PC-3 (cell line): ENCODE measurements at regions not wholly inside any gene's neighbourhood (a gene's known extent, or its start where the extent isn't known, plus 50 kb on each side); places are given as distances from the start of the nearest gene placed in this dataset.

Experiments
- ATAC-seq: fragments of 200-7000 bp; cut with Tn5 transposase; 2 replicates; pipeline ENCODE4 v1.9.1; 2020; ENCODE audit warnings: mild to moderate bottlenecking, moderate library complexity
- BruUV-seq: library from RNA; stranded (reverse); fragments of 400-500 nt; replicated peaks from 2 replicates; lab custom pipeline; 2021; lab: Mats Ljungman, UMichigan
- CTCF ChIA-PET: fragments of 300-600 bp; sonication (Branson Sonifier 250); formaldehyde crosslinking; loops from one replicate; lab custom pipeline; 2022; ENCODE audit warnings: antibody characterized with exemption; lab: Charles Lee
- POLR2A ChIA-PET: fragments of 300-600 bp; sonication (Branson Sonifier 250); formaldehyde crosslinking; loops from one replicate; lab custom pipeline; 2022; ENCODE audit warnings: antibody characterized with exemption; ENCODE audit not compliant: unreplicated experiment; lab: Charles Lee
- DNase-seq: peaks from one replicate; pipeline ENCODE4 v3.0.0-alpha.2; 2015
- H2AFZ ChIP-seq: fragments of 300-600 bp; sonication (generic); 2 replicates; pipeline ENCODE4 v1.6.0; 2016; ENCODE audit warnings: antibody characterized with exemption, low read length
- H3F3A ChIP-seq: fragments of 300-600 bp; sonication (generic); one replicate; pipeline ENCODE4 v1.6.0; 2017; ENCODE audit warnings: antibody characterized with exemption, low read length, control low read depth, mild to moderate bottlenecking; ENCODE audit not compliant: unreplicated experiment
- H3K27ac ChIP-seq: fragments of 300-600 bp; sonication (generic); 2 replicates; pipeline ENCODE4 v1.5.1; 2016; ENCODE audit warnings: mild to moderate bottlenecking, low read length
- H3K27me3 ChIP-seq: fragments of 300-600 bp; sonication (generic); 2 replicates; pipeline ENCODE4 v1.6.1; 2016; ENCODE audit warnings: low read length, mixed read lengths
- H3K36me3 ChIP-seq: fragments of 300-600 bp; sonication (generic); 2 replicates; pipeline ENCODE4 v1.6.1; 2016; ENCODE audit warnings: low read depth, mixed run types, low read length, mixed read lengths
- H3K4me1 ChIP-seq: fragments of 300-600 bp; sonication (generic); 2 replicates; pipeline ENCODE4 v1.5.1; 2016; ENCODE audit warnings: low read length; ENCODE audit not compliant: insufficient read depth
- H3K4me2 ChIP-seq: fragments of 300-600 bp; sonication (generic); 2 replicates; pipeline ENCODE4 v1.6.0; 2016; ENCODE audit warnings: low read length
- H3K4me3 ChIP-seq: fragments of 300-600 bp; sonication (generic); 2 replicates; pipeline ENCODE4 v1.5.1; 2016; ENCODE audit warnings: mild to moderate bottlenecking, low read length, mixed read lengths
- H3K79me2 ChIP-seq: fragments of 300-600 bp; sonication (generic); 2 replicates; pipeline ENCODE4 v1.6.1; 2017; ENCODE audit warnings: low read length, mixed read lengths
- H3K9ac ChIP-seq: fragments of 300-600 bp; sonication (generic); 2 replicates; pipeline ENCODE4 v1.6.0; 2016; ENCODE audit warnings: mild to moderate bottlenecking, low read length
- H3K9me2 ChIP-seq: fragments of 300-600 bp; sonication (generic); replicated peaks from 2 replicates; pipeline ENCODE4 v1.6.1; 2016; ENCODE audit warnings: mixed run types, low read length, mixed read lengths
- H3K9me3 ChIP-seq: fragments of 300-600 bp; sonication (generic); 2 replicates; pipeline ENCODE4 v1.6.1; 2016; ENCODE audit warnings: low read length, mixed read lengths
- H4K20me1 ChIP-seq: fragments of 300-600 bp; sonication (generic); 2 replicates; pipeline ENCODE4 v1.6.1; 2016; ENCODE audit warnings: low read length, mixed read lengths
- EZH2 ChIP-seq: fragments of 300-600 bp; sonication (generic); IDR thresholded peaks from one replicate; pipeline ENCODE4 v1.6.1; 2017; ENCODE audit warnings: antibody characterized with exemption, mild to moderate bottlenecking, low read length; ENCODE audit not compliant: unreplicated experiment
- EZH2phosphoT487 ChIP-seq: fragments of 300-600 bp; sonication (generic); IDR thresholded peaks from 2 replicates; pipeline ENCODE4 v1.6.1; 2018; ENCODE audit warnings: mild to moderate bottlenecking, antibody characterized with exemption, low read length, borderline replicate concordance
- intact Hi-C: fragments of 100-400 bp; cut with micrococcal nuclease; formaldehyde crosslinking; loops from 2 replicates; pipeline ENCODE4 v1.9.0; 2023
- TF ChIP-seq, protein P1 (sequence below): fragments of 300-600 bp; sonication (generic); conservative IDR thresholded peaks from 2 replicates; pipeline ENCODE4 v1.5.1; 2017; ENCODE audit warnings: antibody characterized with exemption, low read depth, mild to moderate bottlenecking, low read length

DNA sequence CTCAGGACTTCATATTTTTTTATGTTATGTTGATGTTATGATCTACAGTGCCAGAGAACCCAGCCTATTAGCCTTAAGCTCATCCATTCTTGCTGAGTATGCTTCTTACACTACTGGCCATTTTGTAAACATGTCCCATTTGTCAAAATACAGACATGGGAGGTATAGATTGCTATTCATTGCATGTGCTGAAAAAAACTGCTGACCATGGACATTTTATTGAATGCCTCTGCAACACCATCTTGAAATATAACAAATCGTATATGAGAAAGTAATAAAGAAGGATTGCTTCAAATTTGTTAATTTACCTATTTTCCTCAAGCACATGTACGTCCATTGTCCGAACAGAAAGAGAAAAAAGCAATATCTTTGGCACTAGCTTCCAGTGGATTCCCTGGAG, 91.5 kb upstream of the FAM47A start:
- H3K4me3 ChIP-seq: no peak overlapping the region
- H3K9me3 ChIP-seq: no peaks in the 10 kb centered on the region
- no peak overlapping the region for H3K4me2 ChIP-seq
- BruUV-seq: no TSS peak
- no peaks in the 10 kb centered on the region for H3K9me2 ChIP-seq
- H4K20me1 ChIP-seq: no peaks in the 10 kb centered on the region
- no peaks in the 10 kb centered on the region for H3K36me3 ChIP-seq
- intact Hi-C loops: no loop called here
- no peak overlapping the region for H3K27ac ChIP-seq
- H2AFZ ChIP-seq: no peak overlapping the region
- ChIA-PET POLR2A (no interaction called here), CTCF (no interaction called here)
- no peak for ATAC-seq
- H3K4me1 ChIP-seq: no peaks in the 10 kb centered on the region
- no peaks in the 10 kb centered on the region for H3F3A ChIP-seq
- no peaks in the 10 kb centered on the region for H3K27me3 ChIP-seq
- DNase-seq: no peak
- H3K9ac ChIP-seq: no peak overlapping the region
- H3K79me2 ChIP-seq: no peaks in the 10 kb centered on the region
- TF ChIP-seq EZH2phosphoT487 (no peak), EZH2 (no peak)
- TF ChIP-seq, protein P1, sequence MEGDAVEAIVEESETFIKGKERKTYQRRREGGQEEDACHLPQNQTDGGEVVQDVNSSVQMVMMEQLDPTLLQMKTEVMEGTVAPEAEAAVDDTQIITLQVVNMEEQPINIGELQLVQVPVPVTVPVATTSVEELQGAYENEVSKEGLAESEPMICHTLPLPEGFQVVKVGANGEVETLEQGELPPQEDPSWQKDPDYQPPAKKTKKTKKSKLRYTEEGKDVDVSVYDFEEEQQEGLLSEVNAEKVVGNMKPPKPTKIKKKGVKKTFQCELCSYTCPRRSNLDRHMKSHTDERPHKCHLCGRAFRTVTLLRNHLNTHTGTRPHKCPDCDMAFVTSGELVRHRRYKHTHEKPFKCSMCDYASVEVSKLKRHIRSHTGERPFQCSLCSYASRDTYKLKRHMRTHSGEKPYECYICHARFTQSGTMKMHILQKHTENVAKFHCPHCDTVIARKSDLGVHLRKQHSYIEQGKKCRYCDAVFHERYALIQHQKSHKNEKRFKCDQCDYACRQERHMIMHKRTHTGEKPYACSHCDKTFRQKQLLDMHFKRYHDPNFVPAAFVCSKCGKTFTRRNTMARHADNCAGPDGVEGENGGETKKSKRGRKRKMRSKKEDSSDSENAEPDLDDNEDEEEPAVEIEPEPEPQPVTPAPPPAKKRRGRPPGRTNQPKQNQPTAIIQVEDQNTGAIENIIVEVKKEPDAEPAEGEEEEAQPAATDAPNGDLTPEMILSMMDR: no peak

DNA sequence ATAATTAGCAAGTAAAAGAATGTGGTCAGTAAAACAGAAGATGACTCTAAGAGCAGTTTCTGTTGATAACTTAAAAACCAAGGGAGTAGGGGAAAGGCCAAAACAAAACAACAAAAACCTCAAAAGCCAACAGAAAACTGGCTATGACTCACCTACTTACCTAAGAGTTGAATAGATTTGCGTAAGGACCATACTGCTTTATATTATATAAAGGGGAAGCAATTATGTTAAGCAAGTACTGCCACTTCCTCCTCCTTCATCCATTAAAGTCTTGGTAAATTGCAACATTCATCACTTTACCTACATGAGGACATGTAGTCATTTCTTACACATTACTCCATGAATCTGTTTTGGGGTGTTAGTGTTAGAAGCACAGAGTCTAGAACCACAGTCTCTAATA, 85.9 kb upstream of the FAM47A start:
- ChIA-PET CTCF (no interaction called here), POLR2A (no interaction called here)
- H3K9ac ChIP-seq: no peak overlapping the region
- H3K9me2 ChIP-seq: no peaks in the 10 kb centered on the region
- no peak overlapping the region for H3K27ac ChIP-seq
- no peaks in the 10 kb centered on the region for H3K4me1 ChIP-seq
- no peaks in the 10 kb centered on the region for H3K27me3 ChIP-seq
- no TSS peak for BruUV-seq
- no peak overlapping the region for H2AFZ ChIP-seq
- H3K9me3 ChIP-seq: no peaks in the 10 kb centered on the region
- ATAC-seq: no peak
- no peak overlapping the region for H3K4me2 ChIP-seq
- TF ChIP-seq EZH2phosphoT487 (no peak), EZH2 (no peak)
- TF ChIP-seq, protein P1: no peak
- no peak for DNase-seq
- H3K79me2 ChIP-seq: no peaks in the 10 kb centered on the region
- H4K20me1 ChIP-seq: no peaks in the 10 kb centered on the region
- intact Hi-C loops: no loop called here
- H3F3A ChIP-seq: no peaks in the 10 kb centered on the region
- H3K36me3 ChIP-seq: no peaks in the 10 kb centered on the region
- H3K4me3 ChIP-seq: no peak overlapping the region

DNA sequence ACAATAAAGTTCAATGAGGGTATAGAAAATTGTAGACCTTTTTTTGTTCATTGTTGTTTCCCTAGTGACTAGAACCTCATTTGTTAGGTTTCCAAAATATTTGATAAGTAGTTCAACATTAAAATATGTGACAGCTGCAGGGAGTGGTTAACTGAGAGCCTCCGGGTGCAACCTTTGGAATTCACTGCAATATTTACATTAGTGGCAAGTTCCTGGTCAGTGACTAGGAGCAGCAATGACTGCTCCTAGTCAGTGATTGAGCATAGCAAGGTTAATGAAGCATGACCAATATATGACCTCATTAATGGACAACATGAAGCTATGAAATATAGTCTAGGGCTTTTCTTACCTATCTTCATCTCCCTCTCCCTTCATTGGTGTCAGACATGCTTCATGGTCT, 65.8 kb upstream of the FAM47A start:
- Histone ChIP-seq H3K9me3 (peaks cover 3% of the 10 kb centered on the region; the same call in 1 of the 2 replicates), H3K27ac (no peak overlapping the region), H3K79me2 (no peaks in the 10 kb centered on the region), H3K4me1 (no peaks in the 10 kb centered on the region), H3F3A (no peaks in the 10 kb centered on the region), H3K4me2 (no peak overlapping the region), H3K4me3 (no peak overlapping the region), H3K9me2 (no peaks in the 10 kb centered on the region), H3K27me3 (no peaks in the 10 kb centered on the region), H2AFZ (no peak overlapping the region), H3K36me3 (no peaks in the 10 kb centered on the region), H4K20me1 (no peaks in the 10 kb centered on the region), H3K9ac (no peak overlapping the region)
- DNase-seq (peak; percentile 24), ATAC-seq (no peak)
- TF ChIP-seq, protein P1: no peak
- no peak for TF ChIP-seq EZH2
- no peak for TF ChIP-seq EZH2phosphoT487
- no TSS peak for BruUV-seq
- ChIA-PET POLR2A (no interaction called here), CTCF (no interaction called here)
- intact Hi-C loops: no loop called here
